Left ventricle myocardium inferior (tissue), 1 donor: ENCODE measurements at regions not wholly inside any gene's neighbourhood (a gene's known extent, or its start where the extent isn't known, plus 50 kb on each side); places are given as distances from the start of the nearest gene placed in this dataset.

Source experiments
- DNase-seq: peaks from one replicate; pipeline ENCODE4 v3.0.0-alpha.2; 2020
- H3K27ac ChIP-seq: fragments of 200-600 bp; replicated peaks from 2 replicates; pipeline ENCODE4 v1.8.0; 2021
- H3K27me3 ChIP-seq: fragments of 200-600 bp; 2 replicates; pipeline ENCODE4 v1.8.0; 2021; ENCODE audit warnings: low read depth
- H3K36me3 ChIP-seq: fragments of 200-600 bp; 2 replicates; pipeline ENCODE4 v1.8.0; 2021
- H3K4me1 ChIP-seq: fragments of 200-600 bp; 2 replicates; pipeline ENCODE4 v1.8.0; 2021
- H3K4me3 ChIP-seq: fragments of 200-600 bp; 2 replicates; pipeline ENCODE4 v1.8.0; 2021; ENCODE audit warnings: mild to moderate bottlenecking, moderate library complexity
- H3K9me3 ChIP-seq: fragments of 200-600 bp; replicated peaks from 2 replicates; pipeline ENCODE4 v1.8.0; 2021
- intact Hi-C: fragments of 100-400 bp; cut with micrococcal nuclease; formaldehyde crosslinking; loops from one replicate; pipeline ENCODE4 v1.11.0; 2022
- TF ChIP-seq, protein P1 (sequence below): fragments of 200-600 bp; IDR thresholded peaks from 2 replicates; pipeline ENCODE4 v1.8.0; 2021; ENCODE audit warnings: antibody characterized with exemption, mild to moderate bottlenecking, borderline replicate concordance
- donor health status: DM: no; HTN: yes; CAD: no; lungs with severe emphysema.

DNA sequence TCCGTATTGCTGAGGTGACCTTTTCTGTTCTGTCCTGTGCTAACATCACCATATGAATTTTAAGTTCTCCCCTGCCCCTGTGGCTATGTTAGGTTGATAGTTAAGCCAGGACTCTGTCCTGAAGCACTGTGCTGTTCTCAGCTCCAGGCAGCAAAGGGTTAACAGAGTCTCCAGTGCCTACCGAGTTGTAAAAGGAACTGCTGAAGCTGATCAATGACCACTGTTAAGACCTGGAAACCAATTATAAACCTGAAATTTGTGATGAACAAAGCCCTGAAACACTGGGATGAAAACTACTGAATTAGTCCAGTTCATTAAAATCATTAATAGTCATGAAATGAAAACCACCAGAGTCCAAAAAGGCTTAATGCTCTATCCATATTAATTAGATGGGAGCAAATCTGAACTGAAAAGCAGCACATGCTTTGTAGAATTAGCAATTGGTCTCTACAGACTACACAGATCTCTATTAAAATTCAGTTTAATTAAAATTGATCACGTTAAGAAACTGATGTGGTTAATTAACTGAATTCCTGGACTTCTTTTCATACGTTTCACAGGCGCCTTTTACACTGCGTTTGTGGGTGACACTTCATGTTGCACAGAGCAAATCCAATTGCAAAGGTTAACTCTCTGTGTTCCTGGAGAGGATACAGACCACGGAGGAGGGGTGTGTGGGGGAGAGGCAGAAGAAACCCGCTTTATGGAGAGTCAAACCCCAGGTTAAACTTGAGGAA is 188.5 kb upstream of the MPPED2 start:
- Histone ChIP-seq H3K27ac (no peak overlapping the region), H3K27me3 (no peaks in the 10 kb centered on the region), H3K36me3 (no peaks in the 10 kb centered on the region), H3K9me3 (no peaks in the 10 kb centered on the region), H3K4me1 (peaks cover 5% of the 10 kb centered on the region), H3K4me3 (no peak overlapping the region)
- TF ChIP-seq, protein P1, sequence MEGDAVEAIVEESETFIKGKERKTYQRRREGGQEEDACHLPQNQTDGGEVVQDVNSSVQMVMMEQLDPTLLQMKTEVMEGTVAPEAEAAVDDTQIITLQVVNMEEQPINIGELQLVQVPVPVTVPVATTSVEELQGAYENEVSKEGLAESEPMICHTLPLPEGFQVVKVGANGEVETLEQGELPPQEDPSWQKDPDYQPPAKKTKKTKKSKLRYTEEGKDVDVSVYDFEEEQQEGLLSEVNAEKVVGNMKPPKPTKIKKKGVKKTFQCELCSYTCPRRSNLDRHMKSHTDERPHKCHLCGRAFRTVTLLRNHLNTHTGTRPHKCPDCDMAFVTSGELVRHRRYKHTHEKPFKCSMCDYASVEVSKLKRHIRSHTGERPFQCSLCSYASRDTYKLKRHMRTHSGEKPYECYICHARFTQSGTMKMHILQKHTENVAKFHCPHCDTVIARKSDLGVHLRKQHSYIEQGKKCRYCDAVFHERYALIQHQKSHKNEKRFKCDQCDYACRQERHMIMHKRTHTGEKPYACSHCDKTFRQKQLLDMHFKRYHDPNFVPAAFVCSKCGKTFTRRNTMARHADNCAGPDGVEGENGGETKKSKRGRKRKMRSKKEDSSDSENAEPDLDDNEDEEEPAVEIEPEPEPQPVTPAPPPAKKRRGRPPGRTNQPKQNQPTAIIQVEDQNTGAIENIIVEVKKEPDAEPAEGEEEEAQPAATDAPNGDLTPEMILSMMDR, result no peak
- intact Hi-C loops, result no loop called here
- DNase-seq, result no peak

GRCh38 chr11:30772908-30773307 is 186.8 kb upstream of the MPPED2 start:
- Histone ChIP-seq H3K4me1 (peaks cover 5% of the 10 kb centered on the region), H3K27me3 (no peaks in the 10 kb centered on the region), H3K27ac (no peak overlapping the region), H3K9me3 (no peaks in the 10 kb centered on the region), H3K36me3 (no peaks in the 10 kb centered on the region), H3K4me3 (no peak overlapping the region)
- DNase-seq, result no peak
- intact Hi-C loops, result no loop called here
- TF ChIP-seq, protein P1, result no peak

- no peak for DNase-seq
- Histone ChIP-seq H3K4me3 (no peak overlapping the region), H3K36me3 (no peaks in the 10 kb centered on the region), H3K4me1 (peaks cover 2% of the 10 kb centered on the region), H3K27me3 (no peaks in the 10 kb centered on the region), H3K9me3 (peaks cover 20% of the 10 kb centered on the region), H3K27ac (no peak overlapping the region)
- TF ChIP-seq, protein P1, result no peak
- intact Hi-C loops, result no loop called here
Observed at GRCh38 chr11:30763951-30764350, 177.8 kb upstream of the MPPED2 start.

- TF ChIP-seq, protein P1, result no peak
- H3K9me3 ChIP-seq, result peaks cover 20% of the 10 kb centered on the region
- H3K4me3 ChIP-seq, result no peak overlapping the region
- no peak for DNase-seq
- peaks cover 10% of the 10 kb centered on the region for H3K4me1 ChIP-seq
- no peak overlapping the region for H3K27ac ChIP-seq
- H3K27me3 ChIP-seq, result no peaks in the 10 kb centered on the region
- H3K36me3 ChIP-seq, result no peaks in the 10 kb centered on the region
- intact Hi-C loops, result no loop called here
Observed at GRCh38 chr11:30762188-30762587, 176.0 kb upstream of the MPPED2 start.

DNA sequence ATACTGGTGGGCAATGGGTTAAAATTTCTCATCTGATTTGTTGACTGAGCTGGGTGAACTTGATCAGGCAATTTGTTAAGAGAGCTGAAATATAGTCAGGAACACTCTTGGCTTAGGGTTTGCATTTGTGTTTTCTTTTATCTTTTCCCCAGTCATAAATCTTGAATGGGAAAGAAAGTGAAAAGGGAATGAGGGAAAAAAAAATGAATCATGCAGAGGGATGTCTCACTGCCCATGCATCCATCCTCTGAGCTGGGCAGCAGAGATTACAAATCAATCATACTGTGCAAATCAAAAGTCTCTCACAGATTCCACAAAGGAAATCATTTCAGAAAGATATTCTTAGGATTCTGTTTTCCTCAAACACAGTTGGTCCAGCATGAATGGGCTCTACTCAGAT is 174.2 kb upstream of the MPPED2 start:
- no peaks in the 10 kb centered on the region for H3K27me3 ChIP-seq
- H3K4me1 ChIP-seq, result peaks cover 10% of the 10 kb centered on the region
- H3K4me3 ChIP-seq, result no peak overlapping the region
- H3K27ac ChIP-seq, result no peak overlapping the region
- no peak for DNase-seq
- TF ChIP-seq, protein P1, result no peak
- intact Hi-C loops, result no loop called here
- peaks cover 20% of the 10 kb centered on the region for H3K9me3 ChIP-seq
- no peaks in the 10 kb centered on the region for H3K36me3 ChIP-seq
